B cell (primary cell): ENCODE measurements at regions not wholly inside any gene's neighbourhood (a gene's known extent, or its start where the extent isn't known, plus 50 kb on each side); places are given as distances from the start of the nearest gene placed in this dataset.

Source experiments
- EZH2 ChIP-seq: IDR thresholded peaks from 2 replicates; pipeline ENCODE4 v1.6.1; 2012; ENCODE audit warnings: borderline replicate concordance, low read depth, mild to moderate bottlenecking, moderate library complexity, low read length; ENCODE audit not compliant: insufficient read depth, poor library complexity, severe bottlenecking
- TF ChIP-seq, protein P1 (sequence below): fragments of 200-600 bp; IDR thresholded peaks from one replicate; pipeline ENCODE4 v1.8.0; 2022; ENCODE audit warnings: antibody characterized with exemption, mild to moderate bottlenecking

DNA sequence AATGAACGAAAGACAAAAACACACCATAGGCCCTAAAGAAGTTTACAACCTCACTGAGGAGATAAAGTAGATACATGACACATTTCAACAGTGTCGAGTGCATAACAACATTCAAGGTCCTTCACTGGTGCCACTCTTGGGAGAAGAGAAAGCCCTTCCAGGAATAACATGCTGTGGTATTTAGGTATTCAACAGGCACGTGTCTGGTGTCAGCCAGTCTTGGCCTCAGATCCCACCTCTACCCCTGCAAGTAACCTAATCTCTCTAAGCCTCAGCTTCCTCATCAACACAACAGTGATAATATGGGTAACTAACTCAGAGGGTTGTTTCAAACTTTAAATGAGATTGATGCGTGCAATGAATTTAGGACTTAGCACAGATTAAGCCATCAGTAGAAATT, 235.0 kb upstream of the ZC3H12C start:
- TF ChIP-seq, protein P1, sequence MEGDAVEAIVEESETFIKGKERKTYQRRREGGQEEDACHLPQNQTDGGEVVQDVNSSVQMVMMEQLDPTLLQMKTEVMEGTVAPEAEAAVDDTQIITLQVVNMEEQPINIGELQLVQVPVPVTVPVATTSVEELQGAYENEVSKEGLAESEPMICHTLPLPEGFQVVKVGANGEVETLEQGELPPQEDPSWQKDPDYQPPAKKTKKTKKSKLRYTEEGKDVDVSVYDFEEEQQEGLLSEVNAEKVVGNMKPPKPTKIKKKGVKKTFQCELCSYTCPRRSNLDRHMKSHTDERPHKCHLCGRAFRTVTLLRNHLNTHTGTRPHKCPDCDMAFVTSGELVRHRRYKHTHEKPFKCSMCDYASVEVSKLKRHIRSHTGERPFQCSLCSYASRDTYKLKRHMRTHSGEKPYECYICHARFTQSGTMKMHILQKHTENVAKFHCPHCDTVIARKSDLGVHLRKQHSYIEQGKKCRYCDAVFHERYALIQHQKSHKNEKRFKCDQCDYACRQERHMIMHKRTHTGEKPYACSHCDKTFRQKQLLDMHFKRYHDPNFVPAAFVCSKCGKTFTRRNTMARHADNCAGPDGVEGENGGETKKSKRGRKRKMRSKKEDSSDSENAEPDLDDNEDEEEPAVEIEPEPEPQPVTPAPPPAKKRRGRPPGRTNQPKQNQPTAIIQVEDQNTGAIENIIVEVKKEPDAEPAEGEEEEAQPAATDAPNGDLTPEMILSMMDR, result no peak
- TF ChIP-seq EZH2, result no peak
